NB4 (cell line): ENCODE measurements at regions not wholly inside any gene's neighbourhood (a gene's known extent, or its start where the extent isn't known, plus 50 kb on each side); places are given as distances from the start of the nearest gene placed in this dataset.

ENCODE experiments used
- DNase-seq: peaks from one replicate; pipeline ENCODE4 v3.0.0; 2010; ENCODE audit warnings: low read depth
- H3K4me3 ChIP-seq: one replicate; pipeline ENCODE4 v1.5.1; 2011; ENCODE audit warnings: mild to moderate bottlenecking, low read depth, low read length, moderate library complexity
- CTCF ChIP-seq: IDR thresholded peaks from one replicate; pipeline ENCODE4 v1.5.1; 2012; ENCODE audit warnings: low read depth, low read length
- MAX ChIP-seq: IDR thresholded peaks from 2 replicates; pipeline ENCODE4 v1.6.1; 2011; ENCODE audit warnings: low read depth, low read length
- MYC ChIP-seq: IDR thresholded peaks from 2 replicates; pipeline ENCODE4 v1.6.1; 2011; ENCODE audit warnings: low read depth, low read length
- POLR2A ChIP-seq: IDR thresholded peaks from 2 replicates; pipeline ENCODE4 v1.6.1; 2011; ENCODE audit warnings: mild to moderate bottlenecking; ENCODE audit not compliant: insufficient read length; ENCODE audit errors: extremely low read depth

DNA sequence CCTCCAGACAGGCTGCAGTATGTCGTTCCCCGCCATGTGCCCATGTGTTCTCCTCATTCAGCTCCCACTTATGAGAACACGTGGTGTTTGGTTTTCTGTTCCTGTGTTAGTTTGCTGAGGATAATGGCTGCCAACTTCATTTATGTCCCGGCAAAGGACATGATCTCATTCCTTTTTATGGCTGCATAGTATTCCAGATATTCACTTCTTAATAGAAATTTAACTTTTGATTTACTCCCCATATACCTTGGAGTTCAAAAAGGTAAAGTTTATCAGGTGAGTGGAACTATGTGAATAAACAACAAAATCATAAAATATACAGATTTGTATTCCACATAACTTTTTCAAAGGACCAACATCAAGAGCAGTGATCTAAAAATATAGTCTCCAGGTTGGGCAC is 372.6 kb downstream of the STK39 start:
- no peak for TF ChIP-seq POLR2A
- TF ChIP-seq MYC = no peak
- TF ChIP-seq MAX = no peak
- TF ChIP-seq CTCF = no peak
- DNase-seq = no peak
- H3K4me3 ChIP-seq = no peak overlapping the region

- H3K4me3 ChIP-seq = no peak overlapping the region
- DNase-seq = no peak
- TF ChIP-seq CTCF = no peak
- no peak for TF ChIP-seq MYC
- no peak for TF ChIP-seq MAX
- TF ChIP-seq POLR2A = no peak
Measured at GRCh38 chr2:167871286-167871685, 376.1 kb downstream of the STK39 start.

DNA sequence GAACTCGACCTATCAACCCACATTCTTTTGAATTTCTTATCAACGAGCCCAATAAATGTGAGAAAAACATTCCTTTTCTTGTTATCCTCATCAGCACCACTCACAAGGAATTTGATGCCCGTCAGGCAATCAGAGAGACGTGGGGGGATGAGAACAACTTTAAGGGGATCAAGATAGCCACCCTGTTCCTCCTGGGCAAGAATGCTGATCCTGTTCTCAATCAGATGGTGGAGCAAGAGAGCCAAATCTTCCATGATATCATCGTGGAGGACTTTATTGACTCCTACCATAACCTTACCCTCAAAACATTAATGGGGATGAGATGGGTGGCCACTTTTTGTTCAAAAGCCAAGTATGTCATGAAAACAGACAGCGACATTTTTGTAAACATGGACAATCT is 378.2 kb downstream of the STK39 start:
- no peak overlapping the region for H3K4me3 ChIP-seq
- TF ChIP-seq CTCF (peak; percentile 27), MAX (no peak)
- DNase-seq = peak; percentile 9

DNA sequence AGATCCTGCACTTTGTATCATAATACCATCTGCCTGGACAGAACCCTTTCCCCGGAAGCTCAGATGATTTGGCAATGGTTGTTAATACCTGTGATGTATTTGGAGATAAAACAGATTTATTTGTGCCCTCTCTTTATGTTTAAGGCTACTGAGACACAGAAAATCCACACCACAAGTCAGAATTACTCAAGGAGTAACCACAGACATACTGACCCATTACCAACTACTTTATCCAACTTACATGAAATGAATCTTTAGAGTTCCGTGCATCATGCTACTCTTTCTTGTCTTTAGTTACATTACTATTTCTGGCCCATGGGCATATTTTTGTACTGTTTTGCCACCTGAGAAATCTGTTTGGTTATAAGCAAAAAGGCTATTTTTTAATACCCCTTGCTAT is 384.0 kb downstream of the STK39 start:
- TF ChIP-seq CTCF = no peak
- TF ChIP-seq POLR2A = no peak
- DNase-seq = no peak
- no peak overlapping the region for H3K4me3 ChIP-seq

GRCh38 chr2:167862782-167863181 is 384.6 kb downstream of the STK39 start:
- peak; percentile 13 for DNase-seq
- H3K4me3 ChIP-seq = no peak overlapping the region
- TF ChIP-seq CTCF (no peak), POLR2A (no peak), MYC (no peak), MAX (no peak)

DNA sequence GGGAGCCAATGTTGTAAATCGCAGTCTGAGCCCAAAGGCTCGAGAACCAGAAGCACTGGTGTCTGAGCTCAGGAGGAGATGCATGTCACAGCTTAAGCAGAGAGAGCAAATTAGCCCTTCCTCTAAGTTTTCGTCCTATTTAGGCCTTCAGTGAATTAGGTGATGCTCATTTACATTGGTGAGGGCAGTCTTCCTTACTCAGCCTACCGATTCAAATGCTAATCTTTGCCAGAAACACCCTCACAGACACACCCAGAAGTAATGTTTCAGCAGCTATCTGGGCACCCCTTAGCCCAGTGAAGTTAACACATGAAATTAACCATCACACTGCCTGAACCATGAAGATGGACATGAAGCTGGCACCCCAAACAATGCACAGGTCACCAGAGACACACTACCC is 385.1 kb downstream of the STK39 start:
- TF ChIP-seq POLR2A (no peak), MYC (no peak), MAX (no peak), CTCF (no peak)
- no peak for DNase-seq

More for the DNA sequence above, 385.1 kb downstream of the STK39 start:
- H3K4me3 ChIP-seq = no peak overlapping the region
